IPS DF 19.7 (cell line): ENCODE measurements at regions not wholly inside any gene's neighbourhood (a gene's known extent, or its start where the extent isn't known, plus 50 kb on each side); places are given as distances from the start of the nearest gene placed in this dataset.

Experiments used
- DNase-seq: peaks from one replicate; pipeline ENCODE4 v3.0.0-alpha.2; 2013; ENCODE audit warnings: low read depth, low spot score

- no peak for DNase-seq
Measured at GRCh38 chr16:35497399-35497798, 2038.0 kb downstream of the TP53TG3F start.

GRCh38 chr16:35506018-35506897 lies 2046.8 kb downstream of the TP53TG3F start:
- DNase-seq = no peak

- no peak for DNase-seq
Measured at GRCh38 chr16:35506898-35507194, 2047.4 kb downstream of the TP53TG3F start.

DNA sequence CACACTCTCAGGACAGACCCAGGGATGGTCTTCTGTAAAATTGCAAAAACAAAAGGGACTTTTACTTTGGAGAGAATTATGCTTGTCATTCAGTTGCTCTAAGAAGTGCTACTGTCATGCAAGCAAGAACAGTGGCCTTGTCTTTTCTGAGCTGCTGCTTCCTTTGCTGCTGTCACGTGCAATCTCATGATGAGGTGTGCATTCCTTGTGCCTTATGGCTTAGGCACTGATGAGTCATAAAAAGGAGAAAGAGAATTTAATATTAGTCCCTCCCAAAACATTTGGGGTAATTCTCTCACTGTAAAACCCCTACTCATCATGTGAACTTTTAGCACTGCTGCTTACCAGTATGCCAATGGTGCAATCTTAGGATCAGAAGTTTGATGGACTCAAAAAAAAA lies 2051.3 kb downstream of the TP53TG3F start:
- no peak for DNase-seq

GRCh38 chr16:35516551-35516950 lies 2057.1 kb downstream of the TP53TG3F start:
- DNase-seq = no peak

GRCh38 chr16:35516971-35517370 lies 2057.6 kb downstream of the TP53TG3F start:
- DNase-seq = no peak

GRCh38 chr16:35523991-35524390 lies 2064.6 kb downstream of the TP53TG3F start:
- no peak for DNase-seq

GRCh38 chr16:35525979-35526590 lies 2066.7 kb downstream of the TP53TG3F start:
- no peak for DNase-seq

GRCh38 chr16:35532576-35532975 lies 2073.2 kb downstream of the TP53TG3F start:
- no peak for DNase-seq

DNA sequence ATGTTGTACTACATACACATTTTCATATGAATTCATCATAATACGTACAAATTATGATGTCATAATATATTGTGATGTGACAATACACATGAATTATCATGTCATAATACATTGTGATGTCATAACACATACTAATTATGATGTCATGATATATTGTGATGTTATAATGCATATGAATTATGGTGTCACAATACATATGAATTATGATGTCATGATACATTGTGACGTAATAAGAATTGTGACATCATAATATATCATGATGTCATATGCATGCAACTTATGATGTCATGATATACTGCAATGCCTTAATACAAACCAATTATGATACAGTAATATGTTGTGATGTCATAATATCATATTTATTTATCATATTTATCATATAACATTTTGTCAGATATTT lies 2074.3 kb downstream of the TP53TG3F start:
- no peak for DNase-seq

- DNase-seq = no peak
Measured at GRCh38 chr16:35543486-35543885, 2084.1 kb downstream of the TP53TG3F start.

DNA sequence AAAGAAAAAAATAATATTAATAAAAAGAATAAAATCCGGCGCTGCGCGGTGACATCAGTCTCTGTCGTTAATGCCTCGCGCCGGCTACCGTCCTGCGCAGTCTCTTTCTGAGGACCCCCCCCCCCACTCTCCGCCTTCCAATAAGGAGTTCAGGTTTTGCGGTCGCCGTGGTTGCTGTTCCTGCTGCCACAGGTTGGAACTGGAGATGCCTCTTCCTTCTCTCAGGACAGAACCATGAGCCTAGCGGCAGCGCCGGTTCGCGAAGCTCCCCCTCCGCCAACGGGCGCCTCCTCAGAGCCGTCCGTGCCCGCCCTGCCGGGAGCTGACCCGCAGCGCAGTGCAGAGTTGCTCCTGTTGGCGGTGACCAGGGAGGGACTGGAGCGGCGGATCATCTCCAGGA lies 2093.4 kb downstream of the TP53TG3F start:
- DNase-seq = no peak

DNA sequence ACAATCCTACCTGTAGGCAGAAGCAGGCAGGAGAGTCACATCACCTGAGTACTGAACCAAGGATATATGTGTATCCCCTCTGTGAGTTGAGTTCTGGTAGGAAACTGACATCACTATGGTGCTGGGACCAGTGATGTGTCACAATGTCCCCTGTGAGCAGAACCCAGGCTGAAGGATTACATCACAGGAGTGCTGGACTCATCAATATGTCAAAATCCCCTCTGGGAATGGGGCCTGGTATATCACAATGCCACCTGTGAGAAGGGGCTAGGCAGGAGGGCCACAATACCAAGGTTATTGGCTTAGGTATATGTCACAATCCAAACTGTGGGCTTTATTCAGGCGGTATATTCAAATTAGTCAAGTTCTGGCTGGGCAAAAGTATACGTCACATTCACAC lies 2098.3 kb downstream of the TP53TG3F start:
- DNase-seq = no peak

GRCh38 chr16:35559911-35560636 lies 2100.7 kb downstream of the TP53TG3F start:
- DNase-seq = no peak

- DNase-seq = no peak
Measured at GRCh38 chr16:35560637-35560984, 2101.2 kb downstream of the TP53TG3F start.

GRCh38 chr16:35561346-35561745 lies 2101.9 kb downstream of the TP53TG3F start:
- no peak for DNase-seq

GRCh38 chr16:35562471-35562870 lies 2103.1 kb downstream of the TP53TG3F start:
- no peak for DNase-seq

DNA sequence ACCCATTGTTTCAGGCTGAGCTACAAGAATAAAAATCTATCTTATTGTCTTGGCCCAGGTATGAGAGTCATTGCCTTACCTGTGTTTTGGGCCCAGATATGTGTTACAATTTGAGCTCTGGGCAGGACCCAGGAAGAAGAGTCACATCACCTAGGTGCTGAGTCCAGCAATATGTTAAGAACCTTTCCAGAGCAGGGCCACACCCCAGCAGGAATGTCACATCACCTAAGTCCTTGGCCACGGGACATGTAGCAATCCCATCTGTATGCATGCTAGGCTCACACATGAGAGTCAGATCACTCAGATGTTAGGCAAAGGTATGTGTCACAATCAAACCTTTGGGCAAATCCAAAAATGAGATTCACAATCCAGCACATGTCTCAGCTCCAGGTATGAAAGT lies 2103.5 kb downstream of the TP53TG3F start:
- DNase-seq = no peak

DNA sequence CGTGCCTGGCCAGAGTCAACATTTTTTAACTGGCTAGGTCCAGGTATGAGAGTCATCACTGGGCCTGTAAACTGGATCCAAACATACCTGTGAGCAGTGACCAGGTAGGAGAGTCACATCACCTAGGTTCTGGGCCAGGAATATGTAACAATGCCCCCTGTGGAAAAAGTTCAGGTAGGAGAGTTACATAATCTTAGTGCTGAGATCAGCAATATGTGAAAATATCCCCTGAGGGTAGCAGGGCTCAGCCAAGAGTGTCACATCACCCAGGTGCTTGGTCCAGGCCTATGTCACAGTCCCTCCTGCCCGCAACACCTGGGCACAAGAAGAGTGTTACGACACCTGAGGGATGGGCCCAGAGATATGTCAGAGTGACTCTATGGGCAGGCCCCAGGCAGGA lies 2104.7 kb downstream of the TP53TG3F start:
- DNase-seq = no peak

GRCh38 chr16:35564889-35565288 lies 2105.5 kb downstream of the TP53TG3F start:
- no peak for DNase-seq

- no peak for DNase-seq
Measured at GRCh38 chr16:35565626-35566025, 2106.2 kb downstream of the TP53TG3F start.

DNA sequence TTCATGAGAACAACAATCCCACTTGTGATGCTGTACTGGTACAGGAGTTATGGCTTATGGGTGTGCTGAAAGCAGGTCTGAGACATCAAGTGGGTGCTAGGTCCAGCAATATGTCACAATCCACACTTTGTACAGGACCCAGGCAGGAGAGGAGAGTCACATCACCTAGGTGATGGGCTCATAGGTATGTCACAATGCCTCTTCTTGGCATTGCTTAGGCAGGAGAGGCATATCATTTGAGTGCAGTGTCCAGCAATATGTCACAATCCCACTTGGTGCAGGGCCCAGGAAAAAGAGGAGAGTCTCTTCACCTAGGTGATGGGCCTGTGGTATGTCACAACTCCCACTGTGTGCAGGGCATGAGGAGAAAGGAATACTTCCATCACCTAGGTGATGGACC lies 2110.0 kb downstream of the TP53TG3F start:
- DNase-seq = no peak

DNA sequence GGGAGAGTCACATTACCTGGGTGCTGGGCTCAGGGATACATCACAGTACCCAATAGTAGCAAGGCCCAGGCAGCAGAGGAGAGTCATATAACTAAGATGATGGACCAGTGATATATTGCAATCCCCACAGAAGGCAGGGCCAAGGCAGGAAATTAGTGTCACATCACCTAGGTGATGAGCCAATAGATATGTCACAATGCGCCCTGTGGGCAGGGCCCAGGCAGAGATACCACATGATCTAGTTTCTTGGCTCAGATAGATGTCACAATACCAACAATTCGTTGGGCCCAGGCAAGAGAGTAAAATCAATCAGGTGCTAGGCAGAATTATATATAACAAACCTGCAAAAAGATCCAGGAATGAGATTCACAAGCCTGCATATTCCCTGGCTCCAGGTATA lies 2111.5 kb downstream of the TP53TG3F start:
- no peak for DNase-seq
